Vagina (tissue), 2 donors: ENCODE measurements at regions not wholly inside any gene's neighbourhood (a gene's known extent, or its start where the extent isn't known, plus 50 kb on each side); places are given as distances from the start of the nearest gene placed in this dataset.

Experiments
- DNase-seq, 2 donors: peaks; one replicate each; pipeline ENCODE4 v3.0.0-alpha.2; 2017; ENCODE audit errors: extremely low spot score in 2 of 2
- H3K27ac ChIP-seq: fragments of 200-600 bp; sonication (generic); one replicate; pipeline ENCODE4 v1.5.1; 2019
- H3K27me3 ChIP-seq: fragments of 200-600 bp; sonication (generic); one replicate; pipeline ENCODE4 v1.5.1; 2019
- H3K36me3 ChIP-seq, 2 donors: fragments of 200-600 bp; sonication (generic); one replicate each; pipeline ENCODE4 v1.5.1; 2017 to 2019
- H3K4me1 ChIP-seq: fragments of 200-600 bp; sonication (generic); one replicate; pipeline ENCODE4 v1.5.1; 2019
- H3K4me3 ChIP-seq, 2 donors: fragments of 200-600 bp; sonication (generic); 1 replicate in 1 of 2; 2 replicates in 1 of 2; pipeline ENCODE4 v1.5.1; 2016 to 2019
- H3K9me3 ChIP-seq: fragments of 200-600 bp; sonication (generic); one replicate; pipeline ENCODE4 v1.5.1; 2019
- CTCF ChIP-seq, 3 experiments: fragments of 450-650 bp in 2 of 3; fragments of 200-600 bp in 1 of 3; sonication (generic) in 1 of 3; IDR thresholded peaks; one replicate each; pipeline ENCODE4 v1.5.1; 2017 to 2019; ENCODE audit warnings: antibody characterized with exemption in 3 of 3, mild to moderate bottlenecking in 2 of 3, moderate library complexity in 2 of 3
- POLR2A ChIP-seq, 2 donors: fragments of 450-650 bp; IDR thresholded peaks; one replicate each; pipeline ENCODE4 v1.6.1; 2017; ENCODE audit warnings: antibody characterized with exemption in 2 of 2, mild to moderate bottlenecking in 2 of 2, moderate library complexity in 2 of 2
- POLR2AphosphoS5 ChIP-seq, 2 donors: sonication (generic); formaldehyde crosslinking; IDR thresholded peaks; one replicate each; pipeline ENCODE4 v1.9.0; 2017; ENCODE audit warnings: antibody characterized with exemption in 2 of 2, mild to moderate bottlenecking in 2 of 2, low read depth in 1 of 2; ENCODE audit not compliant: insufficient read depth in 1 of 2
- intact Hi-C: fragments of 100-400 bp; cut with DNase I; formaldehyde crosslinking; loops from one replicate; pipeline ENCODE4 v1.15.1; 2023

DNA sequence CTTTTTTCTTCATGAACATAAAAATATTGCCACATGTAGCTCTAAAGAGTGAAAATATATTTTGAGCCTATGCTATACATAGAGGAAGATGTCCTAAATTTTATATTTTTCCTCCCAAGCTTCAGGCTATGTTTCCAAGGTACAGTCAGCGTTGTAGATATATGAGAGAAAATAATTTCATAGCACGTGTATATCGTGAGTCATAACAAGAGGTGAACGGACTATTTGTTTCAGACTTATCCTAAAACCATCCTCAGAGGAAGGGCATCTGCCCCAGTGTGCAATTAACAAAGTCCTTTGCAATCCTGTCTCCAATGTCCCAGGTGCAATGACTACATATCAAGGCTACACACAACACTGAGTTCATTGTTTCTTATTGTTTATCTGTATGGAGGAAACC is 177.3 kb upstream of the ARRDC4 start:
- intact Hi-C loops: no loop called here
- Histone ChIP-seq H3K36me3 (no peaks in the 10 kb centered on the region), H3K27me3 (no peaks in the 10 kb centered on the region), H3K9me3 (no peaks in the 10 kb centered on the region), H3K4me3 (no peak overlapping the region), H3K4me1 (no peaks in the 10 kb centered on the region), H3K27ac (no peak overlapping the region)
- no peak for TF ChIP-seq CTCF (IDR thresholded peaks at IDR 0.05)
- TF ChIP-seq POLR2AphosphoS5 (IDR thresholded peaks at IDR 0.05; ENCODE audit: insufficient read depth in 1 of 2, low read depth in 1 of 2): no peak
- TF ChIP-seq POLR2A (IDR thresholded peaks at IDR 0.05): no peak
- no peak for DNase-seq

GRCh38 chr15:97786741-97787140 is 173.8 kb upstream of the ARRDC4 start:
- no peak for TF ChIP-seq POLR2AphosphoS5 (IDR thresholded peaks at IDR 0.05; ENCODE audit: insufficient read depth in 1 of 2, low read depth in 1 of 2)
- no peak for TF ChIP-seq CTCF (IDR thresholded peaks at IDR 0.05)
- no peaks in the 10 kb centered on the region for H3K4me1 ChIP-seq
- H3K36me3 ChIP-seq: no peaks in the 10 kb centered on the region
- no peak for DNase-seq
- no peaks in the 10 kb centered on the region for H3K27me3 ChIP-seq
- intact Hi-C loops: no loop called here
- no peak overlapping the region for H3K4me3 ChIP-seq
- no peaks in the 10 kb centered on the region for H3K9me3 ChIP-seq
- no peak overlapping the region for H3K27ac ChIP-seq

DNA sequence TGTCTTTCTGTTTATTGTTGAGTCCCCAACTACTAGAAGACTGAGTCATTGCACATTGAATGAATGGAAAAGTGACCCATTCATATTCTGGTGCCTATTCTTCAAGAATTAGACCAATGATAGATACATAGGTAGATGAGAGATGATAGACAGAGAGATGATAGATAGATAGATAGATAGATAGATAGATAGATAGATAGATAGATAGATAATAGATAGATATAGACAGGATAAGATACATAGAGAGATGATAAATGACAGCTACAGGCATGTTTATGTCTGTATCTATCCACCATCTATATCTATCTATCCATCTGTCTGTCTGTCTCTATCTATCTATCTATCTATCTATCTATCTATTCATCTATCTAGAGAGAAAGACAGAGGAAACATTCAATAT is 170.3 kb upstream of the ARRDC4 start:
- no peaks in the 10 kb centered on the region for H3K9me3 ChIP-seq
- intact Hi-C loops: no loop called here
- no peaks in the 10 kb centered on the region for H3K4me1 ChIP-seq
- DNase-seq: no peak
- no peaks in the 10 kb centered on the region for H3K36me3 ChIP-seq
- no peak overlapping the region for H3K4me3 ChIP-seq
- TF ChIP-seq CTCF (IDR thresholded peaks at IDR 0.05): no peak
- no peak for TF ChIP-seq POLR2A (IDR thresholded peaks at IDR 0.05)
- no peak for TF ChIP-seq POLR2AphosphoS5 (IDR thresholded peaks at IDR 0.05; ENCODE audit: insufficient read depth in 1 of 2, low read depth in 1 of 2)
- no peaks in the 10 kb centered on the region for H3K27me3 ChIP-seq
- H3K27ac ChIP-seq: no peak overlapping the region

- Histone ChIP-seq H3K9me3 (no peaks in the 10 kb centered on the region), H3K4me1 (no peaks in the 10 kb centered on the region), H3K4me3 (no peak overlapping the region), H3K36me3 (no peaks in the 10 kb centered on the region), H3K27me3 (no peaks in the 10 kb centered on the region), H3K27ac (no peak overlapping the region)
- no peak for DNase-seq
- intact Hi-C loops: no loop called here
- TF ChIP-seq POLR2AphosphoS5 (IDR thresholded peaks at IDR 0.05; ENCODE audit: insufficient read depth in 1 of 2, low read depth in 1 of 2) (no peak), POLR2A (IDR thresholded peaks at IDR 0.05) (no peak), CTCF (IDR thresholded peaks at IDR 0.05) (no peak)
Measured at GRCh38 chr15:97791824-97792792, 168.4 kb upstream of the ARRDC4 start.

DNA sequence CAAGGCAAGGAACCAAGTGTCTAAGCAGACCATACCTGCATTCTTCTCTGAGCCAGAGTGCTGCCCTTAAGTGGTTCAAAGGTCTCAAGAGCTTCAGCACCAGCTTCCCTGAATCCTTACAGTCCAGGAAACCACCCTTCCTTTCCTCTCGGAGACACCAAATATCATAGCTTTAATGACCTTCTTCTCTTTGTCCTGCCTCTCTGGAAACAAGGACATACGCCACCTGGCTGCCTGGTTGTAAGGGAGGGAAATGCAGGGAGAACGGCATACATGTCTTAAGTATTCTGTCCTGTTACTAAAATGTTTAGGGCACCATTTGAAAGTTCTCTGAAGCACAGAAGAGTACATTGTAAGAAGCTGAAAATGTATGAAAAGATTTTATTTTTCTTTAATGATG is 155.6 kb upstream of the ARRDC4 start:
- intact Hi-C loops: no loop called here
- no peak overlapping the region for H3K4me3 ChIP-seq
- H3K9me3 ChIP-seq: no peaks in the 10 kb centered on the region
- TF ChIP-seq POLR2AphosphoS5 (IDR thresholded peaks at IDR 0.05; ENCODE audit: insufficient read depth in 1 of 2, low read depth in 1 of 2) (no peak), POLR2A (IDR thresholded peaks at IDR 0.05) (no peak), CTCF (IDR thresholded peaks at IDR 0.05) (no peak)
- H3K27ac ChIP-seq: no peak overlapping the region
- DNase-seq: no peak
- no peaks in the 10 kb centered on the region for H3K36me3 ChIP-seq
- H3K4me1 ChIP-seq: no peaks in the 10 kb centered on the region
- H3K27me3 ChIP-seq: no peaks in the 10 kb centered on the region
